Right lung (tissue), 2 donors: ENCODE measurements at regions not wholly inside any gene's neighbourhood (a gene's known extent, or its start where the extent isn't known, plus 50 kb on each side); places are given as distances from the start of the nearest gene placed in this dataset.

Source experiments
- DNase-seq, 2 donors: peaks; one replicate each; pipeline ENCODE4 v3.0.0-alpha.2; 2013

DNA sequence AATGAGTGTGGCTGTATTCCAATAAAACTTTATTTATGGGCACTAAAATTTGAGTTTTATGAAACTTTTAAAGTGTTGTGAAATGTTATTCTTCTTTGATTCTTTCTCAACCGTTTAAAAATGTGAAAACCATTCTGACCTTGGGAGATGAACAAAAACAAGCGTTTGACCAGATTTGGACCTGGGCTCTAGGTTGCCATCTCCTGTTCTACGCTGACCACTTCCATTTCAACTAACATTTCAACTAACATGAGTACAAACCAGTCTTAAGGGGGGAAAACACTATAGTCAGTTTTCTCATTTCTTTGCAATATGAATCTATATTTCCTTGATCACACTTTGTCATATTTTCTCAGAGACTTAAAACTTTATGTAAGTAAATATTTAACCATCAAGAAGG lies 118.4 kb upstream of the IRX5 start:
- DNase-seq: no peak

DNA sequence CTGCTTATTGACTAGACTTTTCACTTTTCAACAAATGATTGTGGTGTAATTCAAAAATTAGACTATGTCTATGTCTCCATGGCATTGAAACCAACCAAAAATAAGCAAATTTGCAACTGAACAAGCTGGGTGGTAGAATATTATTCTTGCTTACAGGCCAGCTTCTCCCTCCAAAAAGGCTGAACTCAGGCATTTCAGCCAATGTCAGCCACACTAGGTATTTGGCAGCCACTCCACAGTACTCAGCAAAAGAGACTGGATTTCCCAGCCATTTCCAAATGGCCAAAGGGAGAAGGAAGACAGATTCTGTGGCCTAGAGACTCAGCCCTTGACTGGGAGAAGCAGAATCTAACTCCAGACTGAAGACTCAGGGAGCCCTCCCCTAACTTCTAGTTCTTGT lies 121.8 kb upstream of the IRX5 start:
- no peak for DNase-seq

DNA sequence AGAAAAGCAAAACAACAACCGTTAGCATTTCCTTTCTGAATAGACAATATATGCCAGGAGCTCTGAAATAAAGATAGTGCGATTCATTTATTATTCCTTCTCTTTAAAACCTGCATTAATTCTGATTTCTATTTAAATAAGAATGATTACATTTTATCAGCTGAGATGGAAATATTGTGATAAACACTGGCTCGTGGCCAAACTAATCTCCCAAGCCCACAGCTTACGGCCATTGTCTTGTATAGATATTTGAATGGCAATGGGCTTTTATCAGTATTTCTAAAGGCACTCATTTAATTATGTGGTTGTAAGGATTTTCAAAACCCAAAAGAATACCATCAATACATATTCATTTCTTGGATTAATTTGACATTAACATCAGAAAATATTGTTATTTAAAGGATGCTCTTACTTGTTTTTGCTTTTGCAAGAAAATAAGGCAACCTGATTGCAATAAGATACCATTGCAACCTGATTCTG lies 123.7 kb upstream of the IRX5 start:
- DNase-seq: no peak

DNA sequence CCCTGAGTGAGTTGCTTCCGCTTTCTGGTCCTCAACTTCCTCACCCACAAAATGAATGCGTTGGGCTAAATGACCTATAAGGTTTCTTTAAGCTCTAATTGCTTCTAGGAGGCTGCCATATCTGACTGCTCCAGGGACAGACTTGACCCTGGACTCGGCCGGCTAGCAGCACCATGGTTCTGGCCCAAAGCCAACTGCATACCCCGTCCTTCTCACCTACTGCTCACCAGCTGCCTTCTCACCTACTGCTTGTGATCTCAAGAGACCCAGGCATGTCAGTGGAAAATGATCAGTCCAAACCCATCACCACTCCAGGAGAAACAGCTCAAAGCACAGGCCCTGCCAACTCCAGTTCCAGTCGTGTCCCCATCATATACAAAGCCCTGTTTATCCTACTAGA lies 124.3 kb upstream of the IRX5 start:
- no peak for DNase-seq

DNA sequence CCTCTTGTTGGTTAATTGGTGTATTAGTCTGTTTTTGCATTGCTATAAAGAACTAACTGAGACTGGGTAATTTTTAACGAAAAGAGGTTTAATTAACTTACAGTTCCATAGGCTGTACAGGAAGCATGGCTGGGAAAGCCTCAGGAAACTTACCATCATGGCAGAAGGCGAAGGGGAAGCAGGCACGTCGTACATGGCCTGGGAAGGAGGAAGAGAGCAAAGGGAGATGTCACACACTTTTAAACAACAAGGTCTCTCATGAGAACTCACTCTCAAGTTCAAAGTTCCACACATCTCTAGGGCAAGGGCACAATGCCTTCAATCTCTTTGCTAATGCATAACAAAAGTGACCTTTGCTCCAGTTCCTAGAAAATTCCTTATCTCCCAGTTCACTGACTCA lies 125.0 kb upstream of the IRX5 start:
- DNase-seq: no peak

DNA sequence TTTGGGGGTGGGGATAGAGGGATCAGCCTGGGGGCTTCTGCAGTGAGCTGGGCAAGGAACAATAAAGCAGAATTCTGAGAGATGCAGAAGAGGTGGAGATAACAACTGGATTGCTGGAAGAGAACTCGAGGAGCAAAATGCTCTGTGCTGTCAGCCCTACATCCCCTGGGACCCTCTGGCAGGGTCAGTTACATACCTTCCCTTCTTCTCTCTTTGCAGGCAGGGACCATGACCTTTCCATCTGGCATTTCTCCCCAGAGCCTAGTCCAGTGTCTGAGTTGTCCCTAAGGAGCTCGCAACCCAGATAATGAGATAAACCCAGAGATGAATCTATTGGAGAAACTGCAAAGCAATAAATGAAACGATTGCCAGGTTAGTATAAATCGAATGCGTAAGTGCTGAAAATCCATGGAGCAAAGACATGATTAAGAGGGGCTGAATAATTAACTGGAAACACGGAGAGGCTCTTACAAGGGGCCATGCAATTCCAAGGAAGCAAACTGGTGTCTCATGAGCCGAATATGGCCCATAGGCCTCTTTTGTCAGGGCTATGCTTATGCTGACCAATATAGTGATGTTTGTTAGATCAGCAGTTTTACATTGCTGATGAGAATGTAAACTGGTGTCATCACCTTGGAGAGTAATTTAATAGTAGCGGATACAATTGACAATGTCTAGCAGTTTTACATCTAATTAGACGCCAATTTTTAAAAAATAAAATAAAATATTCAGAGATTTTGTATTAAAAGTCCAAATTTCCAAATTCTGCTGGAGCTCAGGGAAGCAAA lies 129.4 kb upstream of the IRX5 start:
- no peak for DNase-seq

DNA sequence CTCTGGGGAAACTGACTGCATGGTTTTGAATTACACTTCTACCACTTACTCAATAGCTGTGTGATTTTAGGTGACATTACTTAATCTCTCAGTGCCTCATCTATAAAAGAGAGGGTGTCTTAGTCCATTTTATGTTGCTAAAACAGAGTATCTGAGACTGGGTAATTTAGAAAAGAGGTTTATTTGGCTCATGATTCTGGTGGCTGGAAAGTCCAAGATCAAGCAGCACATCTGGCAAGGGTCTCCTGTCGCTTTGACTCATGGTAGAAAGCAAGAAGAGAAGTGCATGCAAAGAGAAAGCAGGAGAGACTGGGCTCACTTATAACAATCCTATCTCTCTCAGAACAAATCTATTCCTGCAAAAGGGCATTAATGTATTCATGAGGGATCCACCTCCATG lies 132.4 kb upstream of the IRX5 start:
- DNase-seq: no peak

DNA sequence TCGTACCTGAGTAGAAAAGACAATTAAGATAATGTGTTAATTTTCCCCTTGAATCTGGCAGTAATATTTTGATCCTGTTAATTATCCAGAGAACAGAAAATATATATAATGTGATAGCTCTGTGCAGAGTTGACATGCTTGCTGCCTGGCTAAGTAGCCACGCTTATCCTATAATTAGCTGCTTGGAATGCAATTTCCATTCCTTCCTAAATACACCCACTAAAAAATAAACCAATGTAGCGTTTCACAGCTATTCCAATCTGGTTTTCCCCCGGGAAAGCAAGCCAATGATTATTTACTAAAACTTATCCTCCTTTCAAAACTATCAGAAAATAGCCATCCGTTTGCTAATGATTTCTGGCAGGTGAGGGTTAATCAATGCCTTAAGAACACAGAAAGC lies 134.5 kb upstream of the IRX5 start:
- DNase-seq: no peak

DNA sequence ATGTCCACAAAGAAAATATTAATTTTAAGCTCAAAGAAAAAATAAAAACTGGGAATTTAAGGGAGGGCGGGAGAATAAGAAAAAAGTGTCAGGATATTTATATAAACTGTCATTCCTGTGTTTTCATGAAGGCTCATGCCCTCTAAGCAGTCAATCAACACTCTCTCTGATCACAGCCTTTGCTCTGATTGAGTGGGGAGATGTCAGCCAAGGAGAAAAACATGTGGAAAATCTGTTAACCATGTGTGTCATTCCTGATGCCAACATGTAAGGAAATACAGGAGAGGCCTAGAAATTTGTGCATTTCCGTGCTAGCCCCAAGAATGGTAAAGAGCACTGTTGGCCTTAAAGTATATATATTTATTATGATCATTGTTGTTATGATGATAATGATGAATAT lies 137.9 kb upstream of the IRX5 start:
- DNase-seq: no peak

DNA sequence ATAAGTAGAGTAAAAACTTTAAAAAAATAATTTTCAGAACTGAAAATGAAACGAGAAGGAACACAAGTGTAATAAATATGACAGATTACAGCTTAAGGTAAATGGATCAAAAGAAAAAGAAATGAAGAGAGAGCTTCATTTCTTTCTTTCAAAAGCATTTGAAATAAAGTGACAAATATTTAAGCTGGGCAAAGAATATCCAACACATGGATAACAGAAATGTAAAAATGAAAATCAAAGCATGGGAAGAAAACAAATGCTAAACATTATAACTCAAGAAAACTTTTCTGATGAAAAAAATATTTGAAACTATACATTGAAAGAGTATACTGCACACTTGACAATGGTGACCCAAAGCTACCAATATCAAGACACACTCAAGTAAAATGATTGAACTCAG lies 143.6 kb upstream of the IRX5 start:
- no peak for DNase-seq

DNA sequence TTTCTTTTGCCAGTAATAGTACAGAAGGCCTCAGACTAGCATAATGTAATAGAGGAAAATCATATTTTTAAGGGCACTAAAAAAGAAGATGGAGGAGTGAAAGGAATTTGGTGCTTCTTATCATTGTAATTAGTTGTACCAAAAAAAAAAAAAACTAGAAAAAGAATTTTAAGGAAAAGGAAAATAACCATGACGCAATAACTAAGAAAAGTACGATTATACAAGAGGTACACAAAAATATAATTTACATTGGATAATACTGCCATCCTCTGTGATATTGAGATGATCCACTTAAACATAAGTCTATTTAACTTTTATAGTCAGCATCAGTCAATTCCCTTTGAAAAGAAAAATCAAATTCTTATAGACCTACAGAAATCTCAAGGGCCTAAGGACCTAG lies 146.7 kb upstream of the IRX5 start:
- no peak for DNase-seq

DNA sequence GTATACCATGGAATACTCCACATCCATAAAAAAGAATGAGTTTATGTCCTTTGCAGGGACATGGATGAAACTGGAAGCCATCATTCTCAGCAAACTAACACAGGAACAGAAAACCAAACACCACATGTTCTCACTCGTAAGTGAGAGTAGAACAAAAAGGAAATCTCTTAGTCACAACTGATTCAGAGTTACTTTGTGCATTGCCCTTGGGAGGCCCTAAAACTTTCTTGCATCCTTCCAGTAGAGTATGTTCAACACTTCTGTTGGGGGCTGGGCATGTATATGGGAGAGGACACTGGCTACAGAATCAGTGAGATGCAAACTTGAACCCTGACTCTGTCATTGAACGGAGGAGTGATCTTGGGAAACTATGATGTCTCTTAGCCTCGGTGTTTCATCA lies 147.4 kb upstream of the IRX5 start:
- DNase-seq: no peak

DNA sequence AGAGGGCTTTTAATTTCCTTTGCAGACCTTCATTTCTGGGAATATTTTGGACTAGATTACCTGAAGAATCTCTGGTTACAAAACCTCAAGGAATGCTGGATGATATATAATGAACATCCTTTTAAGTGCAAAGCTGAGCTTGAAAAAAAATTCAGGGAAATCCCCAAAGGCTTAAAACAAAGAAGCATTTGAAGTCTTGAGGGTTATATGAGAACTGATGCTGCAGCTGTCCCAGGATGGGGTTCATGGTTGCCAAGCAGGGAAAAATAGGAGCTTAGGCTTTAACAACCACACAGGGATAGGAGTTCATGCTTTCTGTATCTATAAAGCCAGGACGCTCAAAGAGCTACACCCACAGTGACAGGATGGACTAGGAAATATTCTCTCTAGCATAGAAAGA lies 150.4 kb upstream of the IRX5 start:
- DNase-seq: no peak

DNA sequence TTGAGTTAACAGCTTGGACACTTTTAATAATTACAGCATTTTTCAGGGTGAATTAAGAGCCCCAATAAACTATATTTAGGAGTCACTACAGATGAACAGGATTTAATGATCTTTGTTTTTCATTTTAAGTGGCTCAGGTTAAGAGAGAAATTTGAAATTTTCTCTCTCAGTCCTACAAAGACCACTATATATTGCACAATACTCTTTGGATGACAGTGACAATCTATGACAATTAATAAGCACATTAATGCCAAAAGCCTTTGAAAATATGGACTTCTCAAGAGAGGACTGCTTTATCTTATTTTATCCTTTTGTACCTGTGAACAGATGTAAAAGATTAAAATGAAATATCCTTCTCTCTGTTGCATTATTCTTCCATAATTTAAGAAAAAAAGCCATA lies 151.1 kb upstream of the IRX5 start:
- no peak for DNase-seq

DNA sequence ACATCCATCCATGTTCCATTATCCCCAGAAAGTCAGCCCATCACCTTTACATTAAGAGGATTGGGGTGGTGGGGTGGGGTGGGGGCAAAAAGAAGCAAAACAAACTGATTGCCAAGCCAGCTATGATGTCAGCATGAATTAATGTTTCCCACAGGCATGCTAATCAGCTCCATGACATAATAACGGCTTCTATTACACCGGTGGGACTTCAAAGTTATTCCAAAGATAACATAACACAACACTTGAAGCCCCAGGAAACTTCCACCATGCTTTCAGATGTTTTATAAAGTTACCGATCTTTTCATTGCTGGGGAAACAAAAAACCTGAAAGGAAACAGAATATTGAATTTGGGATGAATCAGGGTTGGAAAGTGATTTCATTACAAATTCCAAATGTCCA lies 155.9 kb upstream of the IRX5 start:
- DNase-seq: no peak

DNA sequence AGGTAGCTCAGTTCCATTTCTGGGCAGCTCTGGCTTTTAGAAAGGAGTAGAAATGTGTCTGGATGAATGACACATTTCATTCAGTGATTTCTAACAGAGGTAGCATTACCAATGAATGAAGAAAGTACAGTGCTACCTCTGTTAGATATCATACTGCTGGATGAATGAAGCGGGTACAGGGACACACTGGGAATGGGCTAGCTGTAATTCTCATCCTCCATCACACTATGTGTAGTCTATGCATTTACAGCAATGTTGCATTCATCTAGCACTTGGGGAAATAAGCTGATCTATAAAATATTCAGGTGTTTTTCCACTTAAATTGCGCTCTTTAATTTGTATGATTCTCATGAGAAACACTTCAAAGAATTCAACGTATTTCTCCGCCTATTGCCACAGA lies 158.3 kb upstream of the IRX5 start:
- DNase-seq: no peak

DNA sequence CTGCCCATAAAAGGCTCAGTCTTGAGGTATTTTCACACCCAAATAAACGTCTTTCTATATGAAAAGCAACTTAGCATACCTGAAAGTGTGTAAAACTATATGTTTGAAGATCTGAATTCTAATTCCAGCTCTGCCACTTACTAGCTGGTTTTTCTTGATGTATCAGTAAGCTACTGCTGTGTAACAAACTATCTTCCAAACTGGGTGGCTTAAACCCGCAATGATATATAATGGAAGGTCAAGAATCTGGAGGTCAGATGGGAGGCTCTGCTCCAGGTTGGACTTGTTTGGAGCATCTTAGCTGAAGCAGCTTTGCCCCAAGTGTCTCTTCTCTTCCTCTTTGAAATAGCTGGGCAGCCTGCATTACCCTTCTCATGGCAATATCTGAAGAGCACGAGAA lies 164.3 kb upstream of the IRX5 start:
- DNase-seq: no peak

DNA sequence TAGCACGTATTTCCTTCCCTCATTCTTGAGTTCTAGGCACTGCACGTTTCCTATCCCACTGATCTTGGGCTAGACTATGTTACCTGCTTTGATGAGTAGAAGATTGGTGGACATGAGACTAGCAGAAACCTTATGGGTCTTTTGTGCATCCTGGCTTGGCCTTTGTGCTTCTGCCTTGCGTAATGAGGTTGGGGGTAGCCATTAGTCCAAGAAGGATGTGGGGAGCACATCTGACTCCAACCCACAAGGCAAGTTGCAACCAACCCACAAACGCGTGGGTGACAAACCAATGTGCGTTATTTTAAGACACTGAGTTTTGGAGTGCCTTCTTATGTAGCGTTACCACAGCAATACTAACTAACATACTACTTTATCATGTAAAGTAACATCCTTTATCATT lies 180.4 kb upstream of the IRX5 start:
- DNase-seq: no peak

DNA sequence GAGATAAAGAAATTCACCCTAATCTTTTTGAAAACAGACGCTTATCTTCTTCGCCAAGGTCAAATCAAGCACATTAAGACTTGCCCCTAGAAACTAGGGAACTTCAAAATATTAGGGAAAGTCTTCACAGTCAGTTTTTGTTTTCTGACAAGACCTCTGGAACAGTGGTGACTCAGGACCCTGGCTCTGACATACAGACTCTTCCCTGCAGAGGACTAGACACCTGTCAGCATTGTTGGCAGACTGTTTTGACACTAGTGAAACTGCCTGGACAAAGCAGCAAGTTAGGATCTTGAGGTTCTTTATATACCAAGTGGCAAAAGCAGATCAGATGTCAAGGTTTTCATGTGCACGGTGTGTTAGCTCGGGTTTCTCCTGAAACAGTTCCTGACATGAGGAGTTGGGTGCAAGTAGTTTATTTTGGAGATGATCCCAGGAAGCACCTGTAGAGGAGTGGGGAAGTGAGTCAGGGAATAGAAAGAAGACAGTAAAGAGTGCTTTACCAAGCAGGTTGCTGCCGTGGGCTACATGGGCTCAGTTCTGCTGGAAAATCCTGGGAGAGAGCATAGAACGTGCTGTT lies 182.0 kb upstream of the IRX5 start:
- DNase-seq: no peak

DNA sequence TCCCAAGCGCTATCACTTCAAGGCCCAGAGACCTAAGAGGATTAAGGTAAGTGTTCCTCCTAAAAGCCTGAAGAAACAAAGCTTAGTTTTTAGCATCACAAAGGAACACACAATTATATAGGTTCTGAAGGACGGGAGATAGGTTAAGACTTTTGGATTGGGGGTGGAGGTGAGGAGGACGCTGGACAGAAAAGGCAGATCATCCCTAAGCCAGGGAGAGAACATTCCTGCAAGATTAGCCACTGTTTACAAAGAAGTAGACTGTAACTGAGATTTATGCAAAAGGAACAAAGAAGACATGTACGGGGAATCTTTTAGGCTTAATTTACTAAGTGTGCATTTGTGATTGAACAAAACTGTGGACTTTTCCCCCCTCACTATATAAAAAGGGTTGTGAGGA lies 184.1 kb upstream of the IRX5 start:
- no peak for DNase-seq

DNA sequence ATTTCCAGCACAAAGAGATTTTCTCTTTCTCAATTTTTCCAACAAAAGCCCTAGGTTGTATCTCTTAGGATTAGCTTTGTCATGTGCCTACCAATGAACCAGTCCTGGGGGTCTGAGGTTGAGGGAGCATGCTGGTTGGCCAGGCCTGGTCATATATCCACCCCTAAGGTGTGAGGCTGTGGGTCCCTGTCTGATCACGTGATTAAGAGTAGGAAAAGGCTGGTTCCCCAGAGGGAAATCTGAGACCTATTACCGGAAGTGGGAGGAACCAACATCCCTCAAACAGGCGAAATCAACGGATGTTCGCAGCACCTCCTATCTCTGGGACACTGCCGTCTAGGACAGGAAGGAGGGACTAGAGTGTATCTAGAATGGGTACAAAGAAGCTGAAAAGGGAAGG lies 185.7 kb upstream of the IRX5 start:
- no peak for DNase-seq

DNA sequence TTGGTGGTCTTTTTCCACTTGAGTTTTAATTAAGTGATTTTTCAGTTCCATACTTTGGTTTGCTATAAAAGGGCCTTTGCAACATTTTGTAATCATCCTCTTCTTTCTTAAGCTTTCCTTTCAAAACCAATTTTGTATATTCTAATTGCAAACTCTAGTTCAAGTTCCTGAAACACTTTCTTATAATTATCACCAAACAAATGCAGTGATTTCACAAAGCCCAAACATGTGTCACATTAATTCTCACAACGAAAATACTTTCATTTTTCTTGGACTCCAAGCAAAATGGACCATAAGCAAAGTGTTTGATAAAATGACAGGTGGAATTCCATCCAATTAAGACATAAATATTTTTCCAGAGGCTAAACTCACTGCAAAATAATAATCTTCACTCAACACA lies 188.2 kb upstream of the IRX5 start:
- DNase-seq: no peak

DNA sequence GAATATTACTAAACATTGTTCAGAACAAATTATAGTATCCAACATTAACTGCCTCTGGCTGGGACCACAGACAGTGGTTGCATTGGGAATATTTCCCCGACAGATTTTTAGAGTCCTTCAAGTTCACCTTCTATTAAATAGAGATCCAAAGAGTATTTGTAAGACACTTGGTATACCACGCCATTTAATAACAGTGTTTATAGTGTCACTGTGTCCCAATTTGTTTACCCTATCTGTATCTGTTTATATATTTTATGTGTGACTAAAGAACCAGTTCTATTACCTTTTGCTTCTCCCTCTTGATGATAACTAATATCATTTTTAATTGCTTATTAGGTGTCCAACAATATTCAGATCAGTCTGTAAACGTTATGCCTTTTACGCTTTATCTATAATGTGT lies 191.3 kb upstream of the IRX5 start:
- DNase-seq: no peak

DNA sequence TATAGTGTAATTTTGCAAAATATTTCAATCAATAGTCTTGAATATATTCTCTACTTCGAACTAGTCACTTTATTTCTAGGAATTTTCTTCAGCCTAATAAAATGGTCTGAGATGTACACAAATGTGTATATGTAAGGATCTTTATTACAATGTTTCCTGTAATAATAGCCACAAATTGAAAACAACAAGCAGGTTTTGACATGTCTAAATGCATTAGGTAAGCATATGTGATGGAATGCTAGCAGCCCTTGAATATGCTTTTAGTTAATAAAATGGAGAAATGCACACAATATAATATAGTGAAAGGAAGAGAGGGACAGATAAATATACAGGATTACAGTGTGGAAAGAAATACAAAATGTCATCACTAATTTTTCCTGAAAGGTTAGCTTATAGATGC lies 196.5 kb upstream of the IRX5 start:
- DNase-seq: no peak
